ENCODE measurements at regions not wholly inside any gene's neighbourhood (a gene's known extent, or its start where the extent isn't known, plus 50 kb on each side); places are given as distances from the start of the nearest gene placed in this dataset.
A peak's percentile ranks its signal among the peaks of the same experiment; 100 is the strongest.

- H3K4me1 ChIP-seq (ENCODE audit: control insufficient read depth, insufficient read depth, low read length) = no peaks in the 10 kb centered on the region
- H3K4me3 Mint-ChIP-seq = no peak overlapping the region
- H3K27me3 Mint-ChIP-seq (ENCODE audit: insufficient read depth) = no peaks in the 10 kb centered on the region
- H3K9me3 Mint-ChIP-seq = no peaks in the 10 kb centered on the region
- no peak overlapping the region for H3K27ac Mint-ChIP-seq
- H3K4me1 Mint-ChIP-seq = peaks cover 4% of the 10 kb centered on the region
- DNase-seq = no peak
- H3K9ac ChIP-seq (ENCODE audit: extremely low read depth, low read length, poor library complexity, severe bottlenecking) = no peak overlapping the region
- no peaks in the 10 kb centered on the region for H3K36me3 ChIP-seq (ENCODE audit: control insufficient read depth, insufficient read depth, low read length)
- H3K9me3 ChIP-seq (ENCODE audit: control insufficient read depth, low read length) = no peaks in the 10 kb centered on the region
- H3K4me3 ChIP-seq (ENCODE audit: low read length) = no peak overlapping the region
- no peaks in the 10 kb centered on the region for H3K36me3 Mint-ChIP-seq (ENCODE audit: low read depth)
- no peak for TF ChIP-seq CTCF (conservative IDR thresholded peaks at IDR 0.05)
- H3K27me3 ChIP-seq (ENCODE audit: control insufficient read depth, insufficient read depth, low read length, poor library complexity, severe bottlenecking) = no peaks in the 10 kb centered on the region
- no peak overlapping the region for H3K27ac ChIP-seq (ENCODE audit: low read depth, low read length)
Observed at GRCh38 chr21:19590044-19590443, 1186.5 kb upstream of the TMPRSS15 start.

GRCh38 chr21:19603011-19603593 is 1199.5 kb upstream of the TMPRSS15 start:
- no peak overlapping the region for H3K27ac ChIP-seq (ENCODE audit: low read depth, low read length)
- no peaks in the 10 kb centered on the region for H3K27me3 ChIP-seq (ENCODE audit: control insufficient read depth, insufficient read depth, low read length, poor library complexity, severe bottlenecking)
- no peaks in the 10 kb centered on the region for H3K27me3 Mint-ChIP-seq (ENCODE audit: insufficient read depth)
- no peaks in the 10 kb centered on the region for H3K36me3 Mint-ChIP-seq (ENCODE audit: low read depth)
- 91% methylated on average over 4 of the region's 4 CpGs; no CpG with 5 or more reads in 1 of the 2 experiments for WGBS, 2 experiments (ENCODE audit: insufficient coverage in 1 of 2, insufficient read length in 1 of 2)
- H3K9me3 ChIP-seq (ENCODE audit: control insufficient read depth, low read length) = no peaks in the 10 kb centered on the region
- DNase-seq = no peak
- no peaks in the 10 kb centered on the region for H3K9me3 Mint-ChIP-seq
- TF ChIP-seq CTCF (conservative IDR thresholded peaks at IDR 0.05) = no peak
- H3K27ac Mint-ChIP-seq = no peak overlapping the region
- no peak overlapping the region for H3K9ac ChIP-seq (ENCODE audit: extremely low read depth, low read length, poor library complexity, severe bottlenecking)
- no peak overlapping the region for H3K4me3 Mint-ChIP-seq
- H3K4me1 Mint-ChIP-seq = peaks cover 7% of the 10 kb centered on the region
- no peaks in the 10 kb centered on the region for H3K4me1 ChIP-seq (ENCODE audit: control insufficient read depth, insufficient read depth, low read length)
- no peak overlapping the region for H3K4me3 ChIP-seq (ENCODE audit: low read length)
- H3K36me3 ChIP-seq (ENCODE audit: control insufficient read depth, insufficient read depth, low read length) = no peaks in the 10 kb centered on the region

GRCh38 chr21:19608101-19608621 is 1204.6 kb upstream of the TMPRSS15 start:
- Mint-ChIP-seq H3K4me1 (peaks cover 11% of the 10 kb centered on the region), H3K36me3 (ENCODE audit: low read depth) (no peaks in the 10 kb centered on the region), H3K4me3 (no peak overlapping the region), H3K27ac (no peak overlapping the region), H3K9me3 (no peaks in the 10 kb centered on the region), H3K27me3 (ENCODE audit: insufficient read depth) (no peaks in the 10 kb centered on the region)
- Histone ChIP-seq H3K27ac (ENCODE audit: low read depth, low read length) (no peak overlapping the region), H3K9me3 (ENCODE audit: control insufficient read depth, low read length) (no peaks in the 10 kb centered on the region), H3K36me3 (ENCODE audit: control insufficient read depth, insufficient read depth, low read length) (no peaks in the 10 kb centered on the region), H3K4me1 (ENCODE audit: control insufficient read depth, insufficient read depth, low read length) (no peaks in the 10 kb centered on the region), H3K9ac (ENCODE audit: extremely low read depth, low read length, poor library complexity, severe bottlenecking) (no peak overlapping the region), H3K27me3 (ENCODE audit: control insufficient read depth, insufficient read depth, low read length, poor library complexity, severe bottlenecking) (no peaks in the 10 kb centered on the region), H3K4me3 (ENCODE audit: low read length) (no peak overlapping the region)
- WGBS, 2 experiments (ENCODE audit: insufficient coverage in 1 of 2, insufficient read length in 1 of 2) = 36 to 76% methylated on average over 1 to 4 of the region's 4 CpGs
- no peak for DNase-seq
- TF ChIP-seq CTCF (conservative IDR thresholded peaks at IDR 0.05) = peak; percentile 52

All from endodermal cell (in vitro differentiated cells).